Neural cell (in vitro differentiated cells): ENCODE measurements at regions not wholly inside any gene's neighbourhood (a gene's known extent, or its start where the extent isn't known, plus 50 kb on each side); places are given as distances from the start of the nearest gene placed in this dataset.
"Not testable (repeated sequence)": the region's sequence is repeated elsewhere in the genome, so short reads cannot be mapped to it uniquely, and the experiment has no call there.

Source experiments
- H2AFZ ChIP-seq: fragments of 200-600, 300-800 bp; sonication (generic), shearing (Covaris generic); 2 replicates; pipeline ENCODE4 v1.6.0; 2014; ENCODE audit warnings: low read depth, mild to moderate bottlenecking, antibody characterized with exemption, low read length, moderate library complexity
- H3F3A ChIP-seq: fragments of 200-600 bp; shearing (Covaris generic); 2 replicates; pipeline ENCODE4 v1.6.1; 2016; ENCODE audit warnings: mild to moderate bottlenecking, moderate library complexity, mixed read lengths, antibody characterized with exemption, low read length; ENCODE audit not compliant: insufficient read depth, poor library complexity, severe bottlenecking
- H3K27ac ChIP-seq: fragments of 200-600, 300-800 bp; sonication (generic), shearing (Covaris generic); 2 replicates; pipeline ENCODE4 v1.5.1; 2014; ENCODE audit warnings: mild to moderate bottlenecking, low read length, moderate library complexity
- H3K27me3 ChIP-seq: fragments of 300-800, 200-600 bp; sonication (generic), shearing (Covaris generic); 2 replicates; pipeline ENCODE4 v1.6.0; 2014; ENCODE audit warnings: mild to moderate bottlenecking, low read depth, low read length, moderate library complexity; ENCODE audit not compliant: insufficient read depth
- H3K36me3 ChIP-seq: fragments of 300-800, 200-600 bp; sonication (generic), shearing (Covaris generic); 2 replicates; pipeline ENCODE4 v1.5.1; 2014; ENCODE audit warnings: mild to moderate bottlenecking, antibody characterized with exemption, low read length, moderate library complexity; ENCODE audit not compliant: insufficient read depth
- H3K4me2 ChIP-seq: fragments of 300-800, 200-600 bp; sonication (generic), shearing (Covaris generic); 2 replicates; pipeline ENCODE4 v1.6.0; 2014; ENCODE audit warnings: mild to moderate bottlenecking, low read length
- H3K4me3 ChIP-seq: fragments of 300-800, 200-600 bp; sonication (generic), shearing (Covaris generic); 2 replicates; pipeline ENCODE4 v1.5.1; 2014; ENCODE audit warnings: mild to moderate bottlenecking, low read length, moderate library complexity
- H3K79me2 ChIP-seq: fragments of 200-600 bp; shearing (Covaris generic); replicated peaks from 2 replicates; pipeline ENCODE4 v1.6.0; 2014; ENCODE audit warnings: mild to moderate bottlenecking, low read length, moderate library complexity; ENCODE audit not compliant: insufficient read depth
- H3K9ac ChIP-seq: fragments of 300-800, 200-600 bp; sonication (generic), shearing (Covaris generic); 2 replicates; pipeline ENCODE4 v1.6.1; 2016; ENCODE audit warnings: mild to moderate bottlenecking, low read length, mixed read lengths
- H3K9me2 ChIP-seq: fragments of 200-600 bp; shearing (Covaris generic); 2 replicates; pipeline ENCODE4 v1.6.1; 2016; ENCODE audit warnings: mild to moderate bottlenecking, low read length, mixed read lengths; ENCODE audit not compliant: insufficient read depth
- H3K9me3 ChIP-seq: fragments of 200-600, 300-800 bp; sonication (generic), shearing (Covaris generic); 2 replicates; pipeline ENCODE4 v1.6.1; 2016; ENCODE audit warnings: mild to moderate bottlenecking, mixed run types, low read length, moderate library complexity, mixed read lengths
- H4K20me1 ChIP-seq: fragments of 200-600 bp; shearing (Covaris generic); 2 replicates; pipeline ENCODE4 v1.6.1; 2016; ENCODE audit warnings: mild to moderate bottlenecking, mixed run types; ENCODE audit not compliant: insufficient read depth
- EP300 ChIP-seq: fragments of 450-650 bp; conservative IDR thresholded peaks from 2 replicates; pipeline ENCODE4 v1.6.1; 2014; ENCODE audit warnings: antibody characterized with exemption, mild to moderate bottlenecking, moderate library complexity; ENCODE audit not compliant: poor library complexity, severe bottlenecking
- EZH2 ChIP-seq: fragments of 200-600, 300-800 bp; shearing (Covaris generic), sonication (generic); IDR thresholded peaks from 2 replicates; pipeline ENCODE4 v1.6.1; 2014; ENCODE audit warnings: antibody characterized with exemption, low read length, borderline replicate concordance, mild to moderate bottlenecking; ENCODE audit not compliant: insufficient read depth, poor library complexity, severe bottlenecking
- MXI1 ChIP-seq: fragments of 450-650 bp; conservative IDR thresholded peaks from 2 replicates; pipeline ENCODE4 v1.6.1; 2014; ENCODE audit warnings: antibody characterized with exemption, mild to moderate bottlenecking; ENCODE audit not compliant: poor library complexity, severe bottlenecking
- POLR2AphosphoS5 ChIP-seq: IDR thresholded peaks from 2 replicates; pipeline ENCODE4 v1.6.1; 2012
- RAD21 ChIP-seq: fragments of 450-650 bp; conservative IDR thresholded peaks from 2 replicates; pipeline ENCODE4 v1.6.1; 2014; ENCODE audit warnings: antibody characterized with exemption, mild to moderate bottlenecking, moderate library complexity
- SMC3 ChIP-seq: fragments of 450-650 bp; conservative IDR thresholded peaks from 2 replicates; pipeline ENCODE4 v1.6.1; 2014; ENCODE audit warnings: antibody characterized with exemption, mild to moderate bottlenecking, moderate library complexity; ENCODE audit not compliant: poor library complexity
- TAF1 ChIP-seq: IDR thresholded peaks from 2 replicates; pipeline ENCODE4 v1.6.1; 2012; ENCODE audit warnings: low read depth
- TF ChIP-seq, protein P1 (sequence below): fragments of 450-650 bp; IDR thresholded peaks from 2 replicates; pipeline ENCODE4 v1.5.1; 2014; ENCODE audit warnings: antibody characterized with exemption, mild to moderate bottlenecking, moderate library complexity; ENCODE audit not compliant: poor library complexity, severe bottlenecking
- TF ChIP-seq, protein P2 (sequence below): IDR thresholded peaks from 2 replicates; pipeline ENCODE4 v1.6.1; 2012; ENCODE audit warnings: borderline replicate concordance

DNA sequence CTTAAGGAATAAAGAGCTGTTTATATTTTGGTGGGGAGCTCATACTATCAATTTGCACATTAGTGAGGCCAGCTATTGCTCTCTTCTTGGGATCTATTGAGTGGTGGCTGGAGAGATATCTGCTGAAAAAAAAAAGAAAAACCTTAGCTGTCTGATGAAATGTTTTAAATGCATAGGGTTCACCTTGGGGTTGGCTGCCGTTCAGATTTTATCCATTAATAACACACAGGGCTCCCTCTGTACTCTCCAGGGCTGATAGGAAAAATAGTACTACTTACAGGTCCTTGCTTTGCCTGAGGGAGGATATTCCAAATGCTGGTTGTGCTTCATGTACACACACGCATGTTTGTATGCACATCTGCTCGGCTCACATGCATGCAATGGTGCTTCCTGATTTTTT lies 803.7 kb downstream of the MCTP2 start:
- Histone ChIP-seq H4K20me1 (no peaks in the 10 kb centered on the region), H3K27me3 (no peaks in the 10 kb centered on the region), H3K27ac (no peak overlapping the region), H2AFZ (no peak overlapping the region), H3K9ac (no peak overlapping the region), H3K4me3 (no peak overlapping the region), H3K9me3 (no peaks in the 10 kb centered on the region), H3K9me2 (no peaks in the 10 kb centered on the region), H3K79me2 (no peaks in the 10 kb centered on the region), H3K36me3 (no peaks in the 10 kb centered on the region), H3K4me2 (no peak overlapping the region), H3F3A (no peaks in the 10 kb centered on the region)
- TF ChIP-seq, protein P1, sequence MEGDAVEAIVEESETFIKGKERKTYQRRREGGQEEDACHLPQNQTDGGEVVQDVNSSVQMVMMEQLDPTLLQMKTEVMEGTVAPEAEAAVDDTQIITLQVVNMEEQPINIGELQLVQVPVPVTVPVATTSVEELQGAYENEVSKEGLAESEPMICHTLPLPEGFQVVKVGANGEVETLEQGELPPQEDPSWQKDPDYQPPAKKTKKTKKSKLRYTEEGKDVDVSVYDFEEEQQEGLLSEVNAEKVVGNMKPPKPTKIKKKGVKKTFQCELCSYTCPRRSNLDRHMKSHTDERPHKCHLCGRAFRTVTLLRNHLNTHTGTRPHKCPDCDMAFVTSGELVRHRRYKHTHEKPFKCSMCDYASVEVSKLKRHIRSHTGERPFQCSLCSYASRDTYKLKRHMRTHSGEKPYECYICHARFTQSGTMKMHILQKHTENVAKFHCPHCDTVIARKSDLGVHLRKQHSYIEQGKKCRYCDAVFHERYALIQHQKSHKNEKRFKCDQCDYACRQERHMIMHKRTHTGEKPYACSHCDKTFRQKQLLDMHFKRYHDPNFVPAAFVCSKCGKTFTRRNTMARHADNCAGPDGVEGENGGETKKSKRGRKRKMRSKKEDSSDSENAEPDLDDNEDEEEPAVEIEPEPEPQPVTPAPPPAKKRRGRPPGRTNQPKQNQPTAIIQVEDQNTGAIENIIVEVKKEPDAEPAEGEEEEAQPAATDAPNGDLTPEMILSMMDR, result no peak
- TF ChIP-seq POLR2AphosphoS5, result no peak
- TF ChIP-seq SMC3, result no peak
- TF ChIP-seq EZH2, result no peak
- no peak for TF ChIP-seq RAD21
- TF ChIP-seq MXI1, result no peak
- TF ChIP-seq, protein P2, sequence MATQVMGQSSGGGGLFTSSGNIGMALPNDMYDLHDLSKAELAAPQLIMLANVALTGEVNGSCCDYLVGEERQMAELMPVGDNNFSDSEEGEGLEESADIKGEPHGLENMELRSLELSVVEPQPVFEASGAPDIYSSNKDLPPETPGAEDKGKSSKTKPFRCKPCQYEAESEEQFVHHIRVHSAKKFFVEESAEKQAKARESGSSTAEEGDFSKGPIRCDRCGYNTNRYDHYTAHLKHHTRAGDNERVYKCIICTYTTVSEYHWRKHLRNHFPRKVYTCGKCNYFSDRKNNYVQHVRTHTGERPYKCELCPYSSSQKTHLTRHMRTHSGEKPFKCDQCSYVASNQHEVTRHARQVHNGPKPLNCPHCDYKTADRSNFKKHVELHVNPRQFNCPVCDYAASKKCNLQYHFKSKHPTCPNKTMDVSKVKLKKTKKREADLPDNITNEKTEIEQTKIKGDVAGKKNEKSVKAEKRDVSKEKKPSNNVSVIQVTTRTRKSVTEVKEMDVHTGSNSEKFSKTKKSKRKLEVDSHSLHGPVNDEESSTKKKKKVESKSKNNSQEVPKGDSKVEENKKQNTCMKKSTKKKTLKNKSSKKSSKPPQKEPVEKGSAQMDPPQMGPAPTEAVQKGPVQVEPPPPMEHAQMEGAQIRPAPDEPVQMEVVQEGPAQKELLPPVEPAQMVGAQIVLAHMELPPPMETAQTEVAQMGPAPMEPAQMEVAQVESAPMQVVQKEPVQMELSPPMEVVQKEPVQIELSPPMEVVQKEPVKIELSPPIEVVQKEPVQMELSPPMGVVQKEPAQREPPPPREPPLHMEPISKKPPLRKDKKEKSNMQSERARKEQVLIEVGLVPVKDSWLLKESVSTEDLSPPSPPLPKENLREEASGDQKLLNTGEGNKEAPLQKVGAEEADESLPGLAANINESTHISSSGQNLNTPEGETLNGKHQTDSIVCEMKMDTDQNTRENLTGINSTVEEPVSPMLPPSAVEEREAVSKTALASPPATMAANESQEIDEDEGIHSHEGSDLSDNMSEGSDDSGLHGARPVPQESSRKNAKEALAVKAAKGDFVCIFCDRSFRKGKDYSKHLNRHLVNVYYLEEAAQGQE, result no peak
- TF ChIP-seq EP300, result no peak
- no peak for TF ChIP-seq TAF1

DNA sequence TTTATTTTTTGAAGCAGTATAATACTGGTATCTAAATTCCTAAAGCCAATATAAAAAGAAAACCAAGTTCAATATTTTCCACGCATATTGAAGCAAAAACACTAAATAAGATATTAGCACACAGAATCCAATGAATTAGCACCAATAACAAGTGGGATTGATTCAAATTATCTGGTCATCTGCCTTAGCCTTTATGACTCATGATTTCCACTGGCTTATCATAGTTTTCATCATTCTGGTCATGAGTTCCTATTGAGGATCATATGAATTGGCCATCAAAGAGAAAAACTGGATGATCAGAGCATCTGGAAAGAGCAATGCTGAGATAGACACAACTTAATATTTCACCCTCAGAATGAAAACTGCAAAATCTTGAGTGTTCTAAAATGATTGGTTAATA lies 809.9 kb downstream of the MCTP2 start:
- Histone ChIP-seq H3K36me3 (no peaks in the 10 kb centered on the region), H3K27me3 (no peaks in the 10 kb centered on the region), H4K20me1 (no peaks in the 10 kb centered on the region), H3K4me3 (no peak overlapping the region), H3K79me2 (no peaks in the 10 kb centered on the region), H3K9me2 (no peaks in the 10 kb centered on the region), H3K27ac (no peak overlapping the region), H3K4me2 (no peak overlapping the region), H3F3A (no peaks in the 10 kb centered on the region), H3K9me3 (no peaks in the 10 kb centered on the region), H3K9ac (no peak overlapping the region), H2AFZ (no peak overlapping the region)
- TF ChIP-seq EZH2 (no peak), TAF1 (no peak)
- TF ChIP-seq, protein P2, result no peak

GRCh38 chr15:95043236-95043932 lies 812.0 kb downstream of the MCTP2 start:
- H4K20me1 ChIP-seq, H3K36me3 ChIP-seq, H3K79me2 ChIP-seq, H3K27me3 ChIP-seq, H3K9ac ChIP-seq, H3K4me2 ChIP-seq, H2AFZ ChIP-seq, H3K4me3 ChIP-seq, H3K9me3 ChIP-seq, H3F3A ChIP-seq, H3K27ac ChIP-seq, H3K9me2 ChIP-seq: not testable (repeated sequence)
